ENCODE measurements at regions not wholly inside any gene's neighbourhood (a gene's known extent, or its start where the extent isn't known, plus 50 kb on each side); places are given as distances from the start of the nearest gene placed in this dataset.
"Not testable (repeated sequence)": the region's sequence is repeated elsewhere in the genome, so short reads cannot be mapped to it uniquely, and the experiment has no call there.

GRCh38 chr5:135176991-135177390 is 143.0 kb upstream of the PITX1 start:
- no peak for DNase-seq

GRCh38 chr5:135174315-135175096 is 140.5 kb upstream of the PITX1 start:
- DNase-seq: no peak

GRCh38 chr5:135173662-135174290 is 139.7 kb upstream of the PITX1 start:
- no peak for DNase-seq

GRCh38 chr5:135172718-135173117 is 138.7 kb upstream of the PITX1 start:
- DNase-seq: no peak

GRCh38 chr5:135171336-135171735 is 137.3 kb upstream of the PITX1 start:
- DNase-seq: no peak

- DNase-seq: no peak
Observed at GRCh38 chr5:135170500-135170899, 136.5 kb upstream of the PITX1 start.

- DNase-seq: no peak
Observed at GRCh38 chr5:135169753-135170152, 135.7 kb upstream of the PITX1 start.

- no peak for DNase-seq
Observed at GRCh38 chr5:135167634-135168033, 133.6 kb upstream of the PITX1 start.

GRCh38 chr5:135164873-135165614 is 131.0 kb upstream of the PITX1 start:
- DNase-seq: not testable (repeated sequence)

GRCh38 chr5:135163964-135164363 is 129.9 kb upstream of the PITX1 start:
- DNase-seq: no peak

- DNase-seq: no peak
Observed at GRCh38 chr5:135163391-135163790, 129.4 kb upstream of the PITX1 start.

- no peak for DNase-seq
Observed at GRCh38 chr5:135162661-135163265, 128.7 kb upstream of the PITX1 start.

GRCh38 chr5:135161221-135161620 is 127.2 kb upstream of the PITX1 start:
- no peak for DNase-seq

- no peak for DNase-seq
Observed at GRCh38 chr5:135160036-135160675, 126.1 kb upstream of the PITX1 start.

- DNase-seq: no peak
Observed at GRCh38 chr5:135159626-135160025, 125.6 kb upstream of the PITX1 start.

- no peak for DNase-seq
Observed at GRCh38 chr5:135158982-135159381, 125.0 kb upstream of the PITX1 start.

GRCh38 chr5:135158314-135158697 is 124.3 kb upstream of the PITX1 start:
- DNase-seq: no peak

GRCh38 chr5:135157421-135158313 is 123.6 kb upstream of the PITX1 start:
- DNase-seq: no peak

GRCh38 chr5:135156715-135157404 is 122.8 kb upstream of the PITX1 start:
- DNase-seq: no peak

- DNase-seq: no peak
Observed at GRCh38 chr5:135156337-135156714, 122.3 kb upstream of the PITX1 start.

GRCh38 chr5:135155616-135156214 is 121.7 kb upstream of the PITX1 start:
- no peak for DNase-seq

Measured in central memory CD4-positive, alpha-beta T cell (primary cell).